ENCODE measurements at regions not wholly inside any gene's neighbourhood (a gene's known extent, or its start where the extent isn't known, plus 50 kb on each side); places are given as distances from the start of the nearest gene placed in this dataset.

DNA sequence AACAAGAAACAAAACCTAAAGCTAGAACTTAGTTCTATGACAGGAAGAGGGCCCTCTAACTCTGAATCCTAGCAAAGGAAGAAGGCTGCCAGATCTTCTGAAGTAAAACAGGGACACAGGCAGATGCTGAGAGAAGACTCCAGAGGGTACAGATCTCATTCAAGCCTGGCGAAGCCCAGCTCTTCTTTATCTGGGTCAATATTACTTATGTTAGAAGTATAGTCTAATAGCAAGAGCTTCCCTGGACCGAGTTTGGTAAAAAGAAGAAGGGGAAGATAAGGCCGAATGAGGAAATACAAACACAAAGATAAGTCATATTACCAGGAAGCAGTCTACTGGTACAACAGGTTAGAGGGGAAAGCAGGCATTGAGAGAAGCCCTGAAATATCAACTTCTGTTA lies 79.9 kb upstream of the CCDC91 start:
- no peak for DNase-seq

DNA sequence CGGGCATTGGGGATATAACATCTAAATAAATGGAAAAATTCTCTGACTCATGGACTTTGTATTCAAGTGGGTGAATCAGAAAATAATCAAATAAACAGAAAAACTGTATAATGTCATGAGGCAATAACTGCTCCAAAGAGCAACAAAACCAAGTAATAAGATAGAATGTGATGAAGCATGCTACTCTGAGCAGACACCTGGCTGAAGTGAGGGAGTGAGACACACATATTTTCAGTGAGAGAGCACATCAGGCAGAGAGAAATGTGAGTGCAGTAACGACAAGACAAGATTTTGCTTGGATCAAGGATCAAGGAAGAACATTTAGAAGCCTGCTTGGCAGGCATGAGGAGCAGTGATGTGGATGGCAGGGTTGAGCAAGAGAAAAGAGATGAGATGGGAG lies 75.8 kb upstream of the CCDC91 start:
- DNase-seq = no peak

DNA sequence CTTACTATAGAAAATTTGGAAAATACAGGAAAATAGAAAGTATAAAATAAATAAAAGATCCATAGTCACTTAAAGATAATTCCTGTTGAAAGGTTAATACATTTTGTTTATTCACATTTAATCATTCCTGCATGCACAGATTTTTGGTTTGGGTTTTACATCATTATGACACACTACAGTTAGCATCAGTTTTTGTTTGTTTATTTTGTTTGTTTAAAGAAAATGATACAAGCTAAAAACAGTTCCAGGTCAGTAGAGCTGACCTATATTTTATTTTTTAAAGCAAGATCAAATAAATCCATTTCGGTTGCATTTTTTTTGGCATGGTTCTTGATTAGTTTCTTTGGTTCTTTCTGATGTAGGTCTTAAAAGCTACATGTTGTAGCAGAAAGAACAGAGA lies 68.8 kb upstream of the CCDC91 start:
- no peak for DNase-seq

DNA sequence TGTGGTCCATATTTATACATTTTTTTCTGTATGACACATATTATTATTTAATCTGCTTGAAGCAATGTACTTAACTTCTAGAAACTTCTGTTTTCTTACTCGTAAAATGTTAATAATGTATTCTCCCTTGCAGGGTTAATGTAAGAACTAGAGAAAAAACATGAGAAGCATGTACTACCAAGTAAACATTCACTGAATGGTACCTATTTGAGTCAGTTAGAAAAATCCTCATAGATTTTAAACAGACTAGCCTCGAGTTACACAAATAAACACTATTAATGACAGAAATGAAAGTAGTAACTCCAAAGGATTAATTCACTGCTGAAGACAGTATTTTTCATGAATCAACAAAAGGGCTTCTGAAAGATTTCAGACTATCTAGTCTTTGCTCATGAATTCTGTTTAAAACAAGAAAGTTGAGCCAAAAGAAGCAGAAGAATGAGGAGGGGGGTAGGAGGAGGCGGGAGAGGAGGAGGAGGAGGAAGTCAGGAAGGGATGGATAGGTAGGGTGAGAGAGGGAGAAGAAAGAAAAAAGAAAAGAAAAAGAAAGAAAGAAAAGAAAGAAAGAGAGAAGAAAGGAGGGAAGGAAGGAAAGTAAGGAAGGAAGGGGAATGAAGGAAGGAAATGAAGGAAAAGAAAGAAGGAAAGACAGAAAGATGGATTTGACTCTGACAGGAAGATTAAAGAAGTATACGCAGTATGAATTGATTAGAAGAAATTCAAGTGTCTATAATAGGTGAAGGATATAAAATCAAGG lies 68.2 kb upstream of the CCDC91 start:
- DNase-seq = no peak

DNA sequence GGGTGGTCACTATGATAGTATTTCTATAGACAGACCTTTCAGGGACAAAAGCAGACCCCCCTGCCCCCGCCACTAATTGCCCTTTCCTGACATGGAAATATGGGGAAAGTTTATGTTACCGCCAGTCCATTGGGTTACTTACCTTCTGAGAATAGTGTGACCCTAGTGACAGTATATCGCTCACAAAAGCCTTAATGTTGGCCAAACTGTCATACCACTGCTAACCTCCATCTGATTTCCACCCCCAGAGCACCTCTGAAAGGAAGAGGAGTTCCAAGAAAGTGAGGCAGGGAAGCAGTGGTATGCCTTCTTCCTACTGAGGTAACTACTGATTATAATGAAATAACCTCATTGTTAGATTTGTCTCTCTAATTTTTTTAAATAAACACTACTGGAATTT lies 67.5 kb upstream of the CCDC91 start:
- no peak for DNase-seq

DNA sequence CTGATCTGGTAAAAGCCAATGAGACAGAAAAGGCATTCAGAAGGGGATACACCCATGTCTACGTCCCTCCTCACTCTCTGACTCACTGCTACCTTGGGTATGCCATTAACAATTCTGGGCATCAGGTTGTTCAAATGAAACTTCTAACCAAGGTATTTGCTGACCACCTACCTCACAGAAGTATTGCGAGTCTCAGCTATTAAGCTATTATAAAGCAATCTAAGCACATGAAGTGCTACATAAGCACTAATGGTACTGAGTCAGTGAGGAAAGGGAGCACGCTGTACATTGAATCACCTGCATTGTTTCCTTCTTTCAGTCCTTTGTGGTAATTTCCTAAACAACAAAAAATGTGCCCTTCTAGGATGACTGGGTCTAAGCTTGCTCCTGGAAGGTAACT lies 62.8 kb upstream of the CCDC91 start:
- DNase-seq = no peak

DNA sequence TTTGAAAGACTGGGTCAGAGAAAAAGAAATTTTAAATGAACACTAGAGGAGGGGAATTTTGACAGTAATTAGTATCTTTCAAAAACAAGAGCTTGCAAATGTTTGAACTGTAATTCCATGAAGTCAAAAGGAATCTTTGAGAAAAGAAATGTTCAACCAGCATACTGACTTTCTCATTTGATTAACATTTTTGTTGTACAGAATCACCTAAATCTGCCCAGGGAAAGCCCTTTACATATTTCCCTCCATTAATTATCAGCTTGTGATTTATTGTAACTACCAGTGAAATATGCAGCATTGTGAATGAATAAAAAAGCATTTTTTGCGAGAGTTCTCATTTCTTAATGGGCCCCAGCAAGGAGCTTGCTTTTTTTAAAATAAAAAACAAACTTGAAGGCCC lies 61.2 kb upstream of the CCDC91 start:
- DNase-seq = no peak

DNA sequence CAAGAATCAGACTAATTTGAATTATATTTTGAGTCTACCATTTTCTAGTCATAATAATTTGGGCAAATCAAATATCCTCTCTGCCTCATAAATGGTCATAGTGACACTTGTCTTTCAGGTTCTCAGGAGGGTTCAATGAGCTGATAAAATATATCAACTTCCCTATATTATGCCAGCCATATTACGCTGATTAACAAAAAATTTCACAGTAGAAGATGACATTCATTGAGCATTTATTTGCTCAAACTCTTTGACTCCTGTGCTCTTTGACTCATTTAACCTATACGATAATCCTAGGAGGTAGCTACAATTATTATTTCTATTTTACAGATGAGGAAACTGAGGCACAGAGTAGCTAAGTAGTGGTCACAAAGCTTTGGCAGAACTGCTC lies 60.0 kb upstream of the CCDC91 start:
- no peak for DNase-seq

DNA sequence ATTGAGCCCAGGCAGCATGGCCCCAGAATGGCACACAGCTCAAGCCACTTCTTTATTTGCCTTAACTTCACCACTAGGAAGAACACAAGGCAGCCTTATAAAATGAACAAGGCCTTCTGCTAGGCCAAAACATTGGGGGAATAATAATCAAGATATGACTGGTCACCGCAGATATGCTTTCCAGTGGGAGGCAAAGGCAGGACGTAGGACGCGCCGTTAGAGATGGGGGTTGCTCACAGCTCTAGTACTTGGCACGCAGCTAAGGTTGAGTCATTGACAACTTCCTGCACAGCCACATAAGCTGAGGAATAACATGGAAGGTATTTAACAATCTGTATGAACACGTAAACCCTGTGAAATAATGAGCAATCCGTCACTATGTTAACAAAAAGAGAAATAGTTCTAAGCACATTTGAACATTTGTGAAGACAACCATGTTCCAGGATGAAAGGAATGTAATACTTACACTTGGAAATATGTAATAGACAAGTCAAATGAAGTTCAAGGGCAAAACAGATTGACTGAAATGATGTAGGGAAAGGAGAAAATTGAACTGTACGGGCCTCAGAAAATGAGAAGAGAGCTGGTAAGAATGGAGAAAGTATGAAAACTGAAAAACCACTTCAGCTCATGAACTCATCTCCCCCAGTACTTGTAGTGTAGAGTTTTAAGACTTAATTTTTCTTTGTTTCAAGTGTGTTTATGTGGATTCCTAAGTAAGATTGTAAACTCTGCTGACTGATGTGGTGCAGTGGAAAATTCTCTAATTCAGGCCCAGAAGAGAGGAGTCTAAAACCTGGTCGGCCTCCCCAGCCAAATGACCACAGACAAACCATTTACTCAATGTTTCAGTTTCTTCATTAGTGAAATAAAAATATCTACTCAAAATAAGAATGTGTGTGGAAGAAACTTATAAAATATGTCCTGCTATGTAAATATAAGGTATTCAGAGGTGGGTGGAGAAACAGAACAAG lies 59.3 kb upstream of the CCDC91 start:
- peak; percentile 33 for DNase-seq

DNA sequence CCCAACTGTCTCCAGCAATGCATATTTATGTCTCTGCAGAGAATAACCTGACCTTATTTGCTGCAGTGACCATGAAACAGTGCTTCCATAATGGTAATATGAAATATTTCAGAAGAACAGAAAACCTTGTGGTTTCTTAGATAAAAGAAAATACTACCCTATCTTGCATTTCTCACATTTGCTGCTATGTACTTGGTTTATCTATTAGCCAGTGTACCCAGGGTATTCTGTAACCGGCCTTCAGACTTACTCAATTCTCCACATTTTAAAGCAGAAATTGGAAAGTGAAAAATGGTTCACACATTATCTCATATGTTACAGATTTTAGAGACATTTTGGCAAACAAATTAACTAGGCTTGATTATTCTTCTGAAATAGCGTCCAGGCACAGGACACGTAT lies 57.9 kb upstream of the CCDC91 start:
- DNase-seq = no peak

DNA sequence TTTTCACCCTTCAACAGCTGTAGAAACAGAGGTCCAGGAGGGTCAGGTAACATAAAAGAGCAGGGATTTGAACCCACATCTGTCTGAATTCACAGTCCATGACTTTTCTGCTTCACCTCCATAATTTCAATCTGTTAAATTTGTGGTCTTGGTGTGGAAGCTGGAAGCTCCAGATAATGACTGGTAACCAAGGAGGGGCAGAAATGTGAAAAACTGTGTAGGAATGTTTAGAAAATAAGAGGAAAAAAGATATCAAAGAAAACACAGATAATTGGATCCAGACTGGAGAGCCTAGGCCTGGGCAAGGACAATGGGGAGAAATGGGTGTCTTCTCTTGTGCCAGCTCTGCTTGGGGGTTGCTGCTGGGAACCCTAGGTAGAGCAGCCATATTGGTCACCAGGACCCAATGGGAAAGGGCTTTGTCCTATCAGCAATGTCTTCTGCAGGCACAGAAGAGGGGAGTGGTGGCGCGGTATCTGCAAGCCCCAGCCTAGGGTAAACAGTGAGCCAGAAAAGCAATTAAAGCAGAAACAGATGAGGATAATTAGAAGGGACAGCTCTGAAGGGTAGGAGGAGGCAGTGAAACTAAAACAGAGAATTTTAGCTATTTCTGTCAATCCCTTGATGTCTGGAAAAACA lies 54.3 kb upstream of the CCDC91 start:
- DNase-seq = no peak

DNA sequence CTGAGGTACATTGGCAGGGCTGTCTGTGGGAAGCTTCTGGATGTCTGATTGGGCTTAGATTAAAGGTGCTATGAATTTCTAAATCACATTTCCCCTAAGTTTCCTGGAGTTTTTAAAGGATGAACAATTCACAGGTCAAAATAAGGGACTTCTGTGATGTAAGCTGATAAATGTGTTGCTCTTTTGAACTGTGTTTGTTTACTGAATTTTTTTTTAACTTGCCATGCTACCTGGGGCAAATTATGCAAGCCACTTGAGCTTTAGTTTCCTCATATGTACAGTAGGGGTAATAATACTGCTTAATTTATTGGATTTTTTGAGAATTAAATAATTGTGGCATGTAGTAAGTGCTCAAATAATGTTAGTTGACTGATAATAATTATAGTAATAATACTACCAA lies 52.8 kb upstream of the CCDC91 start:
- no peak for DNase-seq

DNA sequence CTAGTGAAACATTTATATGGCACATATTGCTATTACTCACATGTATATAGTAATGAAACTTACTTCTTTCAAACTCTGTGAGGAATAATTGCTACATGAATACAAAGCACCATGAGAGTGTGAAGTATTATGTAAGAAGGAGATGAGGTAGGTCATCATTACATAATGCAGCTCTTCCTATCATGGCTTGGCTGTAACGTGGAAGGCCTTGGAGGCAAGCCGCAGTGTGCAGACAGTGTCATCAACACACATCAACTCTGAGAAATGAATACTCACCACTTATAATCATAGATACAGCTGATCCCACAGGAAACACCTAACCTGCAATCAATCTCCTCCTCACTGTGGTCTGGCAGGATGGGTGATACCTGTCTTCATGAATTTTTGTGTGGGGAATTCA lies 49.9 kb upstream of the CCDC91 start:
- no peak for DNase-seq
